ENCODE measurements at regions not wholly inside any gene's neighbourhood (a gene's known extent, or its start where the extent isn't known, plus 50 kb on each side); places are given as distances from the start of the nearest gene placed in this dataset.

- TF ChIP-seq CTCF (IDR thresholded peaks at IDR 0.05) (no peak), POLR2A (IDR thresholded peaks at IDR 0.05) (no peak)
Measured at GRCh38 chr10:36256948-36257356, 614.9 kb upstream of the FZD8 start.

Measured in lower leg skin (tissue), 3 donors.